ENCODE measurements at regions not wholly inside any gene's neighbourhood (a gene's known extent, or its start where the extent isn't known, plus 50 kb on each side); places are given as distances from the start of the nearest gene placed in this dataset.

GRCh38 chr2:234623521-234623991 is 126.7 kb upstream of the ARL4C start:
- no peak overlapping the region for H3K27ac ChIP-seq
- TF ChIP-seq CTCF (conservative IDR thresholded peaks at IDR 0.05), result no peak

GRCh38 chr2:234621120-234621519 is 124.2 kb upstream of the ARL4C start:
- H3K27ac ChIP-seq, result no peak overlapping the region
- no peak for TF ChIP-seq CTCF (conservative IDR thresholded peaks at IDR 0.05)

GRCh38 chr2:234620018-234620417 is 123.1 kb upstream of the ARL4C start:
- no peak overlapping the region for H3K27ac ChIP-seq

GRCh38 chr2:234615643-234616356 is 118.9 kb upstream of the ARL4C start:
- TF ChIP-seq CTCF (conservative IDR thresholded peaks at IDR 0.05), result no peak
- no peak overlapping the region for H3K27ac ChIP-seq

More at GRCh38 chr2:234620018-234620417, 123.1 kb upstream of the ARL4C start:
- TF ChIP-seq CTCF (conservative IDR thresholded peaks at IDR 0.05), result no peak

- peak; percentile 36 for TF ChIP-seq CTCF (conservative IDR thresholded peaks at IDR 0.05)
- H3K27ac ChIP-seq, result no peak overlapping the region
Observed at GRCh38 chr2:234611209-234611608, 114.3 kb upstream of the ARL4C start.

- no peak for TF ChIP-seq CTCF (conservative IDR thresholded peaks at IDR 0.05)
- H3K27ac ChIP-seq, result no peak overlapping the region
Observed at GRCh38 chr2:234608946-234609345, 112.1 kb upstream of the ARL4C start.

- no peak for TF ChIP-seq CTCF (conservative IDR thresholded peaks at IDR 0.05)
- no peak overlapping the region for H3K27ac ChIP-seq
Observed at GRCh38 chr2:234607691-234608090, 110.8 kb upstream of the ARL4C start.

Measured in VCaP (cell line).